ENCODE measurements at regions not wholly inside any gene's neighbourhood (a gene's known extent, or its start where the extent isn't known, plus 50 kb on each side); places are given as distances from the start of the nearest gene placed in this dataset.

DNA sequence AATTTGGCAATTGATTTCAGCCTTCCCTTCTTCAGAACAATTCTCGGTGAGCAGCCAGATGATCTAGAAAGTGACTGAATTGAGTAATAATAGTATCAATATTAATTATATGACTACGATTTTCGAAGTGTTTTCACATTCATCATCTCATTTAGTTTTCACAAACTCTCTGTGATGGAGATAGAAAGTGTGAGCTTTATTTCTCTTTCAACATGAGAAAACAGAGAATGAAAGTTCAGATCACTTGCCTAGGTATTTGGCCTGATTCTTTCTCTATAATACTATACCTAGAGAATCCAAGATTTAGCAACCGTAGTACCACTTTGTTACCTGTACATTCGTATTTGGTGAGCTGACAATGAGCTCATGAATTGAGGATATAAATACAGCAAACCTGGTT lies 739.2 kb upstream of the NR2F2 start:
- Mint-ChIP-seq H3K4me1 (no peaks in the 10 kb centered on the region), H3K27ac (no peak overlapping the region), H3K9me3 (no peaks in the 10 kb centered on the region), H3K4me3 (no peak overlapping the region), H3K27me3 (ENCODE audit: low read depth in 3 of 3) (peaks cover 2 to 13% (median 5%) of the 10 kb centered on the region in 3 donors), H3K36me3 (no peaks in the 10 kb centered on the region)
- no peak for DNase-seq

DNA sequence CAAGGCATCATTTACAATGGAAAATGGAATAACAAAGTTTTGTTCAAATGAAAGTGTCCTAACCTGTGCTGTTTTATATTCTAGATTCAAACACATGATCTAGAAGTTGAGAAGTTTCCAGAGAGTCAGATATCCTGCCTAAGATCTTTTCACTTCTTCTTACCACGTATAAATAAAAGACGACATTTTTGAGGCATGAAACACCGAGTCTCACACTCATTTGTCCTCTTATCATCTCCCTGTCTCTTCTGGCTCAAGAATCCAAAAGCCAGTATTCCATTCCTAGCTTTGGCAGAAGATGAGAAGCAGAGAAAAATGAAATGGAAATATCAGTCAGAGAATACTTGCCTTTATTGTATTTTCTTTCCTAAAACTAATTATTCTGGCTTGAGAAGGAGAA lies 738.6 kb upstream of the NR2F2 start:
- H3K27me3 Mint-ChIP-seq (ENCODE audit: low read depth in 3 of 3), result peaks cover 2 to 13% (median 5%) of the 10 kb centered on the region in 3 donors
- H3K4me3 Mint-ChIP-seq, result no peak overlapping the region
- no peaks in the 10 kb centered on the region for H3K36me3 Mint-ChIP-seq
- DNase-seq, result no peak
- no peaks in the 10 kb centered on the region for H3K9me3 Mint-ChIP-seq
- no peaks in the 10 kb centered on the region for H3K4me1 Mint-ChIP-seq
- H3K27ac Mint-ChIP-seq, result no peak overlapping the region

DNA sequence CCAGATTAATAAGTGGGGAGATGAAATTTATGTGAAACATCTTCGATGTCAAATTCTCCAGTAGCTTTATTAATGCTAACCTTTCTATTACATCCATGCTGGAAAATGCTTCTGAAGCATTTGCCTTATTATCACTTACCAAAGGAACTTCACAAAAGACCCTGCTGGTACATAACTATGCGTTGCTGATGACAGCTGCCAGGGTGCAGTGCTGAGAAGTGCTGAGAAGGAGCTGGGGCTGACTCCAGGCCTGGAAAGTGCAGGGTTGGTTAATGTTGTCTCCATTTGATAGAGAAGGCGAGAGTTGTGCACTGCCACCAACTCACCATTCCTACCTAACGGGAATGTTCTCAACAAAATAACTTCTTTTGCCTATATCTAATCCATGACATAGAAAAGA lies 736.0 kb upstream of the NR2F2 start:
- H3K36me3 Mint-ChIP-seq, result no peaks in the 10 kb centered on the region
- no peak for DNase-seq
- no peak overlapping the region for H3K27ac Mint-ChIP-seq
- no peak overlapping the region for H3K4me3 Mint-ChIP-seq
- H3K9me3 Mint-ChIP-seq, result no peaks in the 10 kb centered on the region
- H3K27me3 Mint-ChIP-seq (ENCODE audit: low read depth in 3 of 3), result peaks cover under 1 to 9% (median 7%) of the 10 kb centered on the region in 3 donors
- H3K4me1 Mint-ChIP-seq, result no peaks in the 10 kb centered on the region

DNA sequence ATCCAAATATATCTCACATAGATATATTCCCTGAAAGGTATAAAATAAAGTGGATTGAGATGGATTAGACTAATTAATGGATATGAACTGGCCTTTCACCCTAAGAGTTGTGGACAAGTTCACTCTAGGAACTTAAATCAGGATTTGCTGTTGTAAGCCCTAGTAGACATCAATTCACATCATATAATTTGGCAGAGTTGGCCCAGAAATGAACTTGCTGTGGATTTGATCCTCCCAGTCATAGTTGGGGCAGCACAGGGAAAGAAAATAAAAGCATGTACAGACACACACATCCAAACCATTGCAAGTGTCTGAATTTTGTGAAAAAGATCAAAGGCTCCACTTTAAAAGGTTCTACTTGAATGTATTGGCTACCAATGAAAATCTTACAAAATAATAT lies 734.7 kb upstream of the NR2F2 start:
- H3K36me3 Mint-ChIP-seq, result no peaks in the 10 kb centered on the region
- no peak for DNase-seq
- H3K4me3 Mint-ChIP-seq, result no peak overlapping the region
- no peaks in the 10 kb centered on the region for H3K4me1 Mint-ChIP-seq
- H3K27ac Mint-ChIP-seq, result no peak overlapping the region
- peaks cover 3 to 7% (median 6%) of the 10 kb centered on the region in 3 donors for H3K27me3 Mint-ChIP-seq (ENCODE audit: low read depth in 3 of 3)
- no peaks in the 10 kb centered on the region for H3K9me3 Mint-ChIP-seq

DNA sequence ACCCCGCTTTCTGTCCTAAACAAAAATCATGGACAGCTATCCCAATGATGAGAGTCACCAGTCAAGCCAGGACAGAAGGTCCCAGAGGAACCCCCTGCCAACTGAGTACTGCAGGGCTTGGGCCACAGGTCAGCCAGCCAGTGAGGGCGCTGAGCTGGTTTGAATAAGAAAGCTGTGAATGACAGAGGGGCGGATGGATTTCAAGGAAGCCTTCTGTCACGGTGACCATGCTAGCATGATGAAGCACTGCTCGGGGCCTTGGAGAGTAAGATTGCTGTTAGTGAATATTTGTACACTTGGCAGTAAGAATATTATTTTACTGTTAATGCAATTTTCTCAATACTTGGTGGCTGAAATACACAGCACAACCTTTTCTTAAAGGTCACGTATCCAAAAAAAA lies 734.0 kb upstream of the NR2F2 start:
- Mint-ChIP-seq H3K4me1 (no peaks in the 10 kb centered on the region), H3K4me3 (no peak overlapping the region), H3K27ac (no peak overlapping the region), H3K36me3 (no peaks in the 10 kb centered on the region), H3K27me3 (ENCODE audit: low read depth in 3 of 3) (peaks cover 3 to 9% (median 4%) of the 10 kb centered on the region in 3 donors), H3K9me3 (no peaks in the 10 kb centered on the region)
- no peak for DNase-seq

DNA sequence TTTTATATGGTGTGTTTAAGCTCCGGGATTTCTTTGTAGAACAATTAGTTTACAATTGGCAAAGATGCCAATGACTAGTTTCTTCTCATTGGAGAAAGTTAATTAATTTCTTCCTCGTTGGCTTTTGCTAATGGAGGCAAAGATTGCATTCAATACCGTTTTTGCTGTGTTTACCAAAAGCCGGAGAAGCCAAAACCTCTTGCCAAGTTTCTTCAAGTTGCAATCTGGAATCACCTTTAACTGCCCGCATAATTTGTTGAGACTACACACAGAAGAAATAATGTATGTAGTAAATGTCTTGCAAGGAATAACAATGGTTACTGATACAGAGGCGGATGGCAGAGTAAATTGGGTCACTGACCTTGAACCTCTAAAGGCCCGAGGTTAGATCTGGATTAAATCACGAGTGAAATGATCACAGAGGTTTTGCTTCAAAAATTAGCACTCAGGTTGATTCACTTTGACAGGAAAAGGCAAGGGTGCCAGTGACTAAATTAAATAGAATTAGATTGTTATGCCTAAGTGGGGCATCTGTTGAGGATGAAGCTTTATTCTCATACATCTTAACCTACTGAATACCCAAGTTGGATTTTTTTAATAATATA lies 732.1 kb upstream of the NR2F2 start:
- H3K4me3 Mint-ChIP-seq, result no peak overlapping the region
- H3K4me1 Mint-ChIP-seq, result no peaks in the 10 kb centered on the region
- no peaks in the 10 kb centered on the region for H3K9me3 Mint-ChIP-seq
- no peak for DNase-seq
- peaks cover 3 to 5% (median 4%) of the 10 kb centered on the region in 3 donors for H3K27me3 Mint-ChIP-seq (ENCODE audit: low read depth in 3 of 3)
- no peaks in the 10 kb centered on the region for H3K36me3 Mint-ChIP-seq
- H3K27ac Mint-ChIP-seq, result no peak overlapping the region

DNA sequence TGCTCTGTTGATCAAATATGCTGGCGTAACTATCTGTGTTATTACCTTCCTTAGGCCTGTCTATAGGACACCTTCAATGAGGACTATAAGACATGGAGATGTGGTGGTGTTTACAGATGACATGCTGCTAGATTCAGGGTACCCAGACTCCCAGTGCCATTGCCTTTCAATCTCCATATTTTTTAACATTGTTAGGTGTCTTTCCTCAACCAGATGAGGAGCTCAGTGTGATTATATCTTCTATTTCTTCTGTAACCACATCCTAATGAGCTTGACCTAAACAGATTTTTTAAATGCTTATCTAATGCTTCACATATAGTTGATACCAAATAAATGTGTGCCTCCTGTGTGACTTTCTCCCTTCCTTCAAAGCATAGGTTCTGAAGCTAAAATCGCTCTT lies 730.1 kb upstream of the NR2F2 start:
- Mint-ChIP-seq H3K4me1 (no peaks in the 10 kb centered on the region), H3K4me3 (no peak overlapping the region), H3K9me3 (no peaks in the 10 kb centered on the region), H3K27ac (no peak overlapping the region), H3K36me3 (no peaks in the 10 kb centered on the region), H3K27me3 (ENCODE audit: low read depth in 3 of 3) (peaks cover 3 to 8% (median 6%) of the 10 kb centered on the region in 3 donors)
- DNase-seq, result no peak

DNA sequence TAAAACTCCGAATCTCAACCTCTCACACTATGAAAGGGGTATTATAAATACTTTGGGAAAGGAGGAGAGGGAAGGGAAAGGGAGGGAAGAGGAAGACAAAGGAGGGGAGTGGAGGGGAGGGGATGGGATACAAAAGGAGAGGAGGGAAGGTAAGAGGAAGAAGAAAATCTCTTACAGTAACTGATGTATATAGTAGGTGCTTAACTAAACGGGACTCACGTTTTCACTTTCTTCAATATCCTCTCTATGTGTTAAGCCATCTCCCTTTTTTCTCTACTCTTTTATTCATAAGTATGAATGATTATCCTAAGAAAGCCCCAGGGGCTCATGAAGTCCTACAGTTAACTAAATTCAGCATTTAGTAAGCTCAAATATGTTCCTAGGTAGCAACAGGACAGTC lies 729.6 kb upstream of the NR2F2 start:
- Mint-ChIP-seq H3K27me3 (ENCODE audit: low read depth in 3 of 3) (peaks cover 3 to 8% (median 6%) of the 10 kb centered on the region in 3 donors), H3K4me3 (no peak overlapping the region)
- no peak for DNase-seq

DNA sequence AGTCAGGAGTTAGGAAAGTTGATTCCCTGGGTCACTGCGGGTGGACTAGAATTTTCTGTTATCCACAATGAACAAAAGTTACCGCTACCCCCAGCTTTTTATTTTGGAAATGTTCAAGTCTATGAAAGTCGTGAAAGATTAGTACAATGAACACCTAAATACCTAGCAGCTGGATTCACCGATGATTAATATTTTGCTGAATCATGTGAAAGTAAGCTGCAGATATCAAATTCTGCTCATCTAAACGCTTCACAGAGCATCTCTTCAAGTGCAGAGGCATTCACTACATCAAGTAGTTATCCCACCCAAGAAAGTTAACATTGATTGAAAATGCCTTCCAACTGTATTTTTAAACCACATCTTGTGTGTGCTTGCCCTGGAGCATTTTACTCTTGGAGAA lies 729.0 kb upstream of the NR2F2 start:
- no peak overlapping the region for H3K27ac Mint-ChIP-seq
- no peaks in the 10 kb centered on the region for H3K4me1 Mint-ChIP-seq
- H3K4me3 Mint-ChIP-seq, result no peak overlapping the region
- peaks cover 3 to 8% (median 6%) of the 10 kb centered on the region in 3 donors for H3K27me3 Mint-ChIP-seq (ENCODE audit: low read depth in 3 of 3)
- no peaks in the 10 kb centered on the region for H3K36me3 Mint-ChIP-seq
- DNase-seq, result no peak
- H3K9me3 Mint-ChIP-seq, result no peaks in the 10 kb centered on the region

More for the DNA sequence above, 729.6 kb upstream of the NR2F2 start:
- no peaks in the 10 kb centered on the region for H3K9me3 Mint-ChIP-seq
- H3K27ac Mint-ChIP-seq, result no peak overlapping the region
- H3K4me1 Mint-ChIP-seq, result no peaks in the 10 kb centered on the region
- no peaks in the 10 kb centered on the region for H3K36me3 Mint-ChIP-seq

DNA sequence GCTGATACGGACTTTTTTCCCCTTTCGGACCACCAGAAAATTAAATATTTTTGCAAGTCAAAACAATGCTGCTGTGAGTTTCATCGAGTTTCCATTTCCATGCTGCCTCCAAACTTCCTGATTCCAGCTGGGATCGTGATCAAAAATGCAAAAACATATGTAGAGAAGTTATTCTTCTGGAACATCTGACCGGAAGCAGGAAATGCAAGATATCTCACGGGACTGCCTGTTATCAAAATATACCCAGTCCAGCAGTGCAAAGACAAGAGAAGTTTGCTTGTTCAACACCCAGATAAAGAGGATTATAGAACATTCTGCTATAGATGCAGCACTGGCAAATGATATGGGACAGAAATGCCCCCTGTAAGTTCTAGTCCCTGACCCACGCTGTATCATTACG lies 726.7 kb upstream of the NR2F2 start:
- Mint-ChIP-seq H3K4me1 (no peaks in the 10 kb centered on the region), H3K36me3 (no peaks in the 10 kb centered on the region), H3K4me3 (no peak overlapping the region), H3K9me3 (no peaks in the 10 kb centered on the region), H3K27ac (no peak overlapping the region), H3K27me3 (ENCODE audit: low read depth in 3 of 3) (peaks cover 3 to 4% (median 3%) of the 10 kb centered on the region in 3 donors)
- DNase-seq, result no peak

DNA sequence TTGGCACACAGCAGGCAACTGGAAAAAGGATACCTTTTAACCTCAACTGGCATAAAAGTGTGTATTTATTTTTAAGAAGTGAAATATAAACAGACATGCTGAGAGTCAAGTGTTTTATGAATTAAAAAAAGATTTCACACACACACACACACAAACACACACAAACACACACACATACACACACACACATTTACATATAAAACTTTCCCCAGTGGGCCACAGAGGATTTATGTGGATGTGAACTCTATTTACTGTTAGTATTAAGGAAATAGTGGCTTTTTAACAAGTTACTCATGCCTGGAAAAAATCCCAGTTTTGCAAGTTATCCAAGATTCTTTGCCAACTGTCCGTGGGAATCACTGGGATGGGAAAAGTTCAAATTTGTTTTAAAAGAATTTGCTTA lies 725.9 kb upstream of the NR2F2 start:
- Mint-ChIP-seq H3K27me3 (ENCODE audit: low read depth in 3 of 3) (peaks cover 2 to 4% (median 3%) of the 10 kb centered on the region in 3 donors), H3K4me1 (no peaks in the 10 kb centered on the region), H3K36me3 (no peaks in the 10 kb centered on the region), H3K4me3 (no peak overlapping the region), H3K9me3 (no peaks in the 10 kb centered on the region), H3K27ac (no peak overlapping the region)
- DNase-seq, result no peak

DNA sequence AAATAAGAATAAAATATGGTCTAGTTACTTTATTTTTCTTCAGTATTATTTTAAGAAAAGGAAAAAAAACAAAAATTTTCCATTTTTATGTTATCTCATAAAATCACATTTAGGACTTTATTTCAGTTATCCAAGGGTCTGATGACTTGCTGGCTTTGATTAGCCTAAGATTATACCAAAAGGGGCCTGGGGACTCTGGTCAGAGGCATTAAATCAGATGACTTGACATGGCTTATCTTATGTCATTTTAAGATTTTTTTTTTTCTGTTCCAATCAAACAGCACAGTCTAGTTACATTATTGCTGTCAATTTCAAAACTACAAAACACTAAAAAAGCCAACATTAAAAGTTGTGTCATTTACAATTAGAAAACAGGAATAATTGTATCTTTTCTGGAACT lies 725.4 kb upstream of the NR2F2 start:
- Mint-ChIP-seq H3K27ac (no peak overlapping the region), H3K27me3 (ENCODE audit: low read depth in 3 of 3) (peaks cover 0 to 4% (median 3%) of the 10 kb centered on the region in 3 donors), H3K4me1 (no peaks in the 10 kb centered on the region), H3K36me3 (no peaks in the 10 kb centered on the region), H3K4me3 (no peak overlapping the region), H3K9me3 (no peaks in the 10 kb centered on the region)
- no peak for DNase-seq

DNA sequence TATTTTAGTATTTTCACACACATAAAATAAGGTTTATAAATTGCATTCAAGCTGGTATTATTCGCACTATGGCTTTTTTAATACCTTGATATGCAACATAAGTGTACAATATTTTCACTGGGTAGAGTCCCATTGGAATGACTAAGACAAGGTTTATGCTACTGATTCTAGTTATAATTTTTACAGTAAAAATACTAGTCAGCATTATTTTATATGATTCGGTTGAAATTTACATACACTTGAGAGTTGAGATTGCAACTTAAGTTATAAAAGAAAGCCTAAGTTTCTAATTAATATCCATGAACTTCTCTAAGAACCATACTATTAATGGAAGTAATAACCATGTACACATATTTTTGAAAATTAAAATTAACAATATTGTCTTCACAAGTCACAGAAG lies 723.9 kb upstream of the NR2F2 start:
- Mint-ChIP-seq H3K4me1 (no peaks in the 10 kb centered on the region), H3K4me3 (no peak overlapping the region), H3K27me3 (ENCODE audit: low read depth in 3 of 3) (peaks cover 0 to 4% (median 2%) of the 10 kb centered on the region in 3 donors), H3K9me3 (no peaks in the 10 kb centered on the region), H3K36me3 (peaks cover 0 to 7% (median 0%) of the 10 kb centered on the region in 3 donors), H3K27ac (no peak overlapping the region)
- no peak for DNase-seq

DNA sequence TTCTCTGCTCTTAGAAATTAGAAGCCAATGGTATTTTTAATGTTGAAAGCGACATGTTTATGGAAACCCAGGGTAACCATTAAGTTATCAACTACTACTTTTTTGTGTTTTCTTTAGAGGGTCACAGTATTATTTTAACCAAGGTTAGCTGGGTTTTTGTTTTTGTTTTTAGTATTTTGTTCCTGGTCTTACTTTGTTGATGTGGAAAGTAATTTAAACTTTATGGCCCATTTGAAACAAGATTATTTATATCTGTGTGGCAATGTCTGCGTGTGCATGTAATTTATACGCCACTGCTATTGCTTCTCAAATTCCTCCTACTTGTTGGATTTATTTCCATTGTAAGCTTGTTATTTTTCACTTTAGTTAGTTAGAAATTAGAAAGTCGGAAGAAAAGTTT lies 722.1 kb upstream of the NR2F2 start:
- no peaks in the 10 kb centered on the region for H3K9me3 Mint-ChIP-seq
- no peak overlapping the region for H3K4me3 Mint-ChIP-seq
- no peak overlapping the region for H3K27ac Mint-ChIP-seq
- no peaks in the 10 kb centered on the region for H3K4me1 Mint-ChIP-seq
- peaks cover 0 to 7% (median 0%) of the 10 kb centered on the region in 3 donors for H3K36me3 Mint-ChIP-seq
- peaks cover 0 to 3% (median 2%) of the 10 kb centered on the region in 3 donors for H3K27me3 Mint-ChIP-seq (ENCODE audit: low read depth in 3 of 3)
- DNase-seq, result no peak

DNA sequence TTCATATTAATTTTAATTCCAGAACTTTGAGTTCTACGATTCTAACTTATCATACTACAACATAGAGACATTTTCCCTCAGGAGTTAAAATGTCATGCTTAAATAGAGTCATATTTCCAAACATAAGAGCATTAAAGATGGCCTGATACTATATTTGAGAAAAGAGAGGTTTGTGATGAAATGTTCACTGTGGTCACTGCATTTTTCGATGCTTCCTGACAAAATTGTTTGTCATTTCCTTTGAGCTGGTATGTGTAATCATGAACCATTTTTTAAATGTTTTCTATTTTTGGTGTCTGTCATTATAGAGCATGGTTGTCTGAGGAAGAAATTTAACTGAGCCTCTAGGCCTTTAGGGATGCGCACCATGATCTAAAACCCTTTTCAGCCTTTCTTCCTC lies 721.4 kb upstream of the NR2F2 start:
- Mint-ChIP-seq H3K27me3 (ENCODE audit: low read depth in 3 of 3) (peaks cover 0 to 2% (median 0%) of the 10 kb centered on the region in 3 donors), H3K4me3 (no peak overlapping the region), H3K27ac (no peak overlapping the region), H3K4me1 (no peaks in the 10 kb centered on the region), H3K9me3 (no peaks in the 10 kb centered on the region), H3K36me3 (peaks cover 0 to 7% (median 0%) of the 10 kb centered on the region in 3 donors)
- DNase-seq, result no peak

Data from immature natural killer cell (primary cell).